HCT116 (cell line): ENCODE measurements at regions not wholly inside any gene's neighbourhood (a gene's known extent, or its start where the extent isn't known, plus 50 kb on each side); places are given as distances from the start of the nearest gene placed in this dataset.

Experiments
- ATAC-seq: fragments of 200-7000 bp; cut with Tn5 transposase; 2 replicates; pipeline ENCODE4 v1.9.1; 2020; ENCODE audit warnings: mild to moderate bottlenecking, moderate library complexity
- BruUV-seq: library from RNA; stranded (reverse); fragments of 400-500 nt; replicated peaks from 2 replicates; lab custom pipeline; 2021; lab: Mats Ljungman, UMichigan
- CTCF ChIA-PET: fragments of 300-600 bp; sonication (Branson Sonifier 250); formaldehyde crosslinking; loops from one replicate; lab custom pipeline; 2021; ENCODE audit warnings: antibody characterized with exemption; lab: Charles Lee
- POLR2A ChIA-PET: fragments of 300-600, 350-600 bp; sonication (Branson Sonifier 250); formaldehyde crosslinking; loops from one replicate; lab custom pipeline; 2021; ENCODE audit warnings: antibody characterized with exemption; lab: Charles Lee
- RAD21 ChIA-PET, 2 experiments: fragments of 300-600 bp; sonication (Branson Sonifier 250); formaldehyde crosslinking; loops; one replicate each; lab custom pipeline; 2023; ENCODE audit warnings: low total read pairs in 2 of 2; ENCODE audit not compliant: uncharacterized antibody in 2 of 2, unreplicated experiment in 2 of 2, low non-redundant PET in 1 of 2; lab: Charles Lee
- DNase-seq: peaks from one replicate; pipeline ENCODE4 v3.0.0-alpha.2; 2010; ENCODE audit warnings: low read depth, low spot score
- H2AFZ ChIP-seq: fragments of 200-600 bp; shearing (Covaris generic), sonication (generic); 2 replicates; pipeline ENCODE4 v1.6.1; 2017; ENCODE audit warnings: low read depth, mixed run types, mixed read lengths, antibody characterized with exemption, low read length; ENCODE audit not compliant: poor library complexity, severe bottlenecking
- H3K27ac ChIP-seq: 2 replicates; pipeline ENCODE4 v1.5.1; 2012; ENCODE audit warnings: low read depth, low read length
- H3K27me3 ChIP-seq: fragments of 200-600 bp; sonication (generic); 2 replicates; pipeline ENCODE4 v1.6.1; 2016; ENCODE audit warnings: mixed run types, low read length, mixed read lengths; ENCODE audit not compliant: insufficient read depth
- H3K36me3 ChIP-seq, 2 experiments: fragments of 200-500 bp in 1 of 2; fragments of 200-600 bp in 1 of 2; sonication (Bioruptor generic) in 1 of 2; sonication (generic) in 1 of 2; 2 replicates each; pipeline versions ENCODE4 v1.5.1 to v1.6.1; 2014 to 2016; ENCODE audit warnings: low read length in 2 of 2, inconsistent platforms in 1 of 2, mixed read lengths in 1 of 2, mixed run types in 1 of 2; ENCODE audit not compliant: insufficient read depth in 2 of 2, control insufficient read depth in 1 of 2
- H3K4me1 ChIP-seq, 2 experiments: fragments of 200-600 bp in 1 of 2; sonication (generic) in 1 of 2; 2 replicates each; pipeline versions ENCODE4 v1.5.1 to v1.6.1; 2012 to 2017; ENCODE audit warnings: low read length in 2 of 2, inconsistent platforms in 1 of 2, mild to moderate bottlenecking in 1 of 2, mixed read lengths in 1 of 2, mixed run types in 1 of 2, moderate library complexity in 1 of 2; ENCODE audit not compliant: insufficient read depth in 2 of 2, control insufficient read depth in 1 of 2
- H3K4me2 ChIP-seq: fragments of 200-600 bp; sonication (generic); 2 replicates; pipeline ENCODE4 v1.6.1; 2017; ENCODE audit warnings: mixed run types, low read length, mixed read lengths
- H3K4me3 ChIP-seq, 2 experiments: fragments of 200-600 bp in 1 of 2; sonication (generic) in 1 of 2; replicated peaks in 1 of 2; 2 replicates each; pipeline ENCODE4 v1.5.1; 2011 to 2016; ENCODE audit warnings: low read length in 2 of 2, control low read depth in 1 of 2, low read depth in 1 of 2, mild to moderate bottlenecking in 1 of 2, mixed read lengths in 1 of 2, mixed run types in 1 of 2
- H3K79me2 ChIP-seq: fragments of 200-600 bp; sonication (generic); 2 replicates; pipeline ENCODE4 v1.6.1; 2017; ENCODE audit warnings: mild to moderate bottlenecking, mixed run types, low read length, moderate library complexity, mixed read lengths; ENCODE audit not compliant: insufficient read depth
- H3K9ac ChIP-seq: fragments of 200-600 bp; sonication (generic); 2 replicates; pipeline ENCODE4 v1.6.1; 2016; ENCODE audit warnings: low read length, mixed read lengths
- H3K9me2 ChIP-seq: fragments of 200-600 bp; sonication (generic), shearing (Covaris generic); 2 replicates; pipeline ENCODE4 v1.6.1; 2017; ENCODE audit warnings: mixed run types, mild to moderate bottlenecking, moderate library complexity; ENCODE audit not compliant: insufficient read depth
- H3K9me3 ChIP-seq, 2 experiments: fragments of 200-500 bp in 1 of 2; fragments of 200-600 bp in 1 of 2; sonication (Bioruptor generic) in 1 of 2; sonication (generic) in 1 of 2; 2 replicates each; pipeline ENCODE4 v1.6.1; 2014 to 2017; ENCODE audit warnings: low read length in 2 of 2, mixed read lengths in 2 of 2, inconsistent platforms in 1 of 2, low read depth in 1 of 2, mild to moderate bottlenecking in 1 of 2, mixed run types in 1 of 2, moderate library complexity in 1 of 2; ENCODE audit not compliant: control insufficient read depth in 1 of 2, insufficient read depth in 1 of 2
- H4K20me1 ChIP-seq: fragments of 200-600 bp; sonication (generic), shearing (Covaris generic); 2 replicates; pipeline ENCODE4 v1.6.1; 2017; ENCODE audit warnings: mixed run types, mild to moderate bottlenecking, moderate library complexity; ENCODE audit not compliant: insufficient read depth
- CBX3 ChIP-seq: IDR thresholded peaks from 2 replicates; pipeline ENCODE4 v1.6.1; 2012; ENCODE audit warnings: low read depth
- MAX ChIP-seq: IDR thresholded peaks from 2 replicates; pipeline ENCODE4 v1.6.1; 2012
- POLR2AphosphoS5 ChIP-seq: IDR thresholded peaks from 2 replicates; pipeline ENCODE4 v1.6.1; 2011; ENCODE audit warnings: mild to moderate bottlenecking, low read depth, low read length, moderate library complexity
- RAD21 ChIP-seq: IDR thresholded peaks from 2 replicates; pipeline ENCODE4 v1.6.1; 2012; ENCODE audit warnings: low read depth, mild to moderate bottlenecking
- REST ChIP-seq: IDR thresholded peaks from 2 replicates; pipeline ENCODE4 v1.6.1; 2012; ENCODE audit warnings: low read depth
- YY1 ChIP-seq: IDR thresholded peaks from 2 replicates; pipeline ENCODE4 v1.6.1; 2011; ENCODE audit warnings: low read length, low read depth, moderate library complexity, mild to moderate bottlenecking; ENCODE audit not compliant: insufficient replicate concordance; ENCODE audit errors: extremely low read depth
- ZNF274 ChIP-seq: fragments of 200-500 bp; sonication (Bioruptor generic); IDR thresholded peaks from 2 replicates; pipeline ENCODE4 v1.6.1; 2014; ENCODE audit warnings: mild to moderate bottlenecking, low read depth, low read length, inconsistent platforms
- intact Hi-C: fragments of 100-400 bp; cut with micrococcal nuclease; formaldehyde crosslinking; loops from 2 replicates; pipeline ENCODE4 v1.10.0; 2022

- Histone ChIP-seq H3K4me2 (no peak overlapping the region), H3K4me3 (no peak overlapping the region), H3K9ac (no peak overlapping the region), H3K79me2 (no peaks in the 10 kb centered on the region), H3K36me3 (no peaks in the 10 kb centered on the region), H3K9me2 (no peaks in the 10 kb centered on the region), H3K9me3 (no peaks in the 10 kb centered on the region), H2AFZ (no peak overlapping the region), H3K27ac (no peak overlapping the region), H4K20me1 (no peaks in the 10 kb centered on the region), H3K4me1 (no peaks in the 10 kb centered on the region), H3K27me3 (peaks cover 6% of the 10 kb centered on the region; the same call in 1 of the 2 replicates)
- no peak for ATAC-seq
- CTCF ChIA-PET: no interaction called here
- intact Hi-C loops: no loop called here
- no peak for DNase-seq
- TF ChIP-seq RAD21: no peak
- no peak for TF ChIP-seq POLR2AphosphoS5
- TF ChIP-seq CBX3: no peak
- no peak for TF ChIP-seq ZNF274
- TF ChIP-seq, all 23 proteins: peak for 0
- ChIA-PET POLR2A (no interaction called here), RAD21 (no interaction called here)
- no TSS peak for BruUV-seq
These were observed 69.5 kb upstream of the TRPC7 start for GRCh38 chr5:136434795-136435194.

- DNase-seq: no peak
- ChIA-PET CTCF (no interaction called here), POLR2A (no interaction called here), RAD21 (no interaction called here)
- H3K4me3 ChIP-seq: no peak overlapping the region
- no peak overlapping the region for H2AFZ ChIP-seq
- intact Hi-C loops: no loop called here
- H3K36me3 ChIP-seq: no peaks in the 10 kb centered on the region
- H3K9me3 ChIP-seq: no peaks in the 10 kb centered on the region
- BruUV-seq: no TSS peak
- H3K4me2 ChIP-seq: no peak overlapping the region
- no peak for ATAC-seq
- H3K27me3 ChIP-seq: peaks cover 6% of the 10 kb centered on the region; the same call in 1 of the 2 replicates
- no peaks in the 10 kb centered on the region for H4K20me1 ChIP-seq
- no peak overlapping the region for H3K27ac ChIP-seq
- TF ChIP-seq RAD21 (no peak), YY1 (no peak), REST (no peak), MAX (no peak)
- TF ChIP-seq, all 23 proteins: peak for 0
- Histone ChIP-seq H3K79me2 (no peaks in the 10 kb centered on the region), H3K4me1 (no peaks in the 10 kb centered on the region), H3K9ac (no peak overlapping the region), H3K9me2 (no peaks in the 10 kb centered on the region)
These were observed 67.4 kb upstream of the TRPC7 start for GRCh38 chr5:136432705-136433104.
